Kidney (tissue), 13 donors: ENCODE measurements at regions not wholly inside any gene's neighbourhood (a gene's known extent, or its start where the extent isn't known, plus 50 kb on each side); places are given as distances from the start of the nearest gene placed in this dataset.

Experiments used
- DNase-seq, 5 donors: peaks; one replicate each; pipeline ENCODE4 v3.0.0-alpha.2; 2013 to 2020
- FAIRE-seq: peaks from 2 replicates; lab custom pipeline; 2012; peaks lifted over from hg19 to GRCh38; lab: Jason Lieb, UNC
- H3K27ac ChIP-seq, 2 donors: one replicate each; pipeline ENCODE4 v1.7.0; 2013; ENCODE audit warnings: low read depth in 2 of 2, low read length in 2 of 2, inconsistent platforms in 1 of 2
- H3K27me3 ChIP-seq: one replicate; pipeline ENCODE4 v1.7.1; 2013; ENCODE audit warnings: low read length, inconsistent platforms; ENCODE audit not compliant: control insufficient read depth, insufficient read depth
- H3K36me3 ChIP-seq, 3 donors: one replicate each; pipeline versions ENCODE4 v1.7.0 to v1.7.1; 2013; ENCODE audit warnings: low read length in 3 of 3, control low read depth in 1 of 3, inconsistent platforms in 1 of 3; ENCODE audit not compliant: insufficient read depth in 3 of 3, control insufficient read depth in 2 of 3
- H3K4me1 ChIP-seq, 3 donors: one replicate each; pipeline versions ENCODE4 v1.7.0 to v1.7.1; 2013; ENCODE audit warnings: low read length in 3 of 3, inconsistent platforms in 1 of 3, low read depth in 1 of 3; ENCODE audit not compliant: control insufficient read depth in 2 of 3, insufficient read depth in 2 of 3
- H3K4me3 ChIP-seq, 3 donors: one replicate each; pipeline versions ENCODE4 v1.7.0 to v1.8.1; 2013; ENCODE audit warnings: low read length in 3 of 3, control low read depth in 1 of 3, inconsistent platforms in 1 of 3
- H3K9ac ChIP-seq, 3 donors: one replicate each; pipeline versions ENCODE4 v1.7.0 to v1.7.1; 2013; ENCODE audit warnings: low read length in 3 of 3, control low read depth in 1 of 3, inconsistent platforms in 1 of 3
- H3K9me3 ChIP-seq, 3 donors: one replicate each; pipeline versions ENCODE4 v1.7.0 to v1.7.1; 2013; ENCODE audit warnings: low read length in 3 of 3, control low read depth in 1 of 3, inconsistent platforms in 1 of 3; ENCODE audit not compliant: control insufficient read depth in 2 of 3, insufficient read depth in 1 of 3
- intact Hi-C: fragments of 100-400 bp; cut with DNase I; formaldehyde crosslinking; loops from one replicate; pipeline ENCODE4 v1.11.1; 2022
- TF ChIP-seq, protein P1 (sequence below): IDR thresholded peaks from 3 replicates; pipeline ENCODE4 v1.5.1; 2012; ENCODE audit warnings: mild to moderate bottlenecking, moderate library complexity, borderline replicate concordance; ENCODE audit not compliant: insufficient read depth; ENCODE audit errors: extremely low read depth
- donor health status: control.
- donor health status: control.
- donor health status: control.
- donor health status: control.
- donor health status: control.
- donor health status: DM: yes; HTN: yes; CAD: no.
- donor health status: Normal renal cell carcinoma (clear cell type).

DNA sequence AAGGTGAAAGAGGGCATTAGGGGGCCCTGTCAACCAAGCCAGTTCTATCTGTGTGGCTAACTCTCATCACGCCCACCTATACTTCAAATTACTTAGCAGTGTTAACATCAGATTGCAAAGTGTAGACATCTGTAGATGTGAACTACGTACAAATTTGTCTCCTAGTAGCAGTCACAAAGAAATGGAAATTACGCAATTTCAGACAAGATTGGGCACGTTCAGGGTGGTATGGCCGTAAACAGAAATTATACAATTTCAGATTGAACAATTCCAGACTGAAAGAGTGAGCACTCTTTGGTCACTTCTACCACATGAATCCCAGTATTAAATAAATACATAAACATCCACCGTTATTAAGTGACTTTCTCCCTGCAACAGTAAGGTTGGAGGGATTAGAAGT is 592.7 kb upstream of the PSMD7 start:
- no peaks in the 10 kb centered on the region for H3K27me3 ChIP-seq
- H3K9ac ChIP-seq: no peak overlapping the region
- FAIRE-seq (no peak), DNase-seq (no peak)
- H3K4me3 ChIP-seq: no peak overlapping the region
- no peaks in the 10 kb centered on the region for H3K4me1 ChIP-seq
- H3K27ac ChIP-seq: no peak overlapping the region
- no peaks in the 10 kb centered on the region for H3K36me3 ChIP-seq
- TF ChIP-seq, protein P1, sequence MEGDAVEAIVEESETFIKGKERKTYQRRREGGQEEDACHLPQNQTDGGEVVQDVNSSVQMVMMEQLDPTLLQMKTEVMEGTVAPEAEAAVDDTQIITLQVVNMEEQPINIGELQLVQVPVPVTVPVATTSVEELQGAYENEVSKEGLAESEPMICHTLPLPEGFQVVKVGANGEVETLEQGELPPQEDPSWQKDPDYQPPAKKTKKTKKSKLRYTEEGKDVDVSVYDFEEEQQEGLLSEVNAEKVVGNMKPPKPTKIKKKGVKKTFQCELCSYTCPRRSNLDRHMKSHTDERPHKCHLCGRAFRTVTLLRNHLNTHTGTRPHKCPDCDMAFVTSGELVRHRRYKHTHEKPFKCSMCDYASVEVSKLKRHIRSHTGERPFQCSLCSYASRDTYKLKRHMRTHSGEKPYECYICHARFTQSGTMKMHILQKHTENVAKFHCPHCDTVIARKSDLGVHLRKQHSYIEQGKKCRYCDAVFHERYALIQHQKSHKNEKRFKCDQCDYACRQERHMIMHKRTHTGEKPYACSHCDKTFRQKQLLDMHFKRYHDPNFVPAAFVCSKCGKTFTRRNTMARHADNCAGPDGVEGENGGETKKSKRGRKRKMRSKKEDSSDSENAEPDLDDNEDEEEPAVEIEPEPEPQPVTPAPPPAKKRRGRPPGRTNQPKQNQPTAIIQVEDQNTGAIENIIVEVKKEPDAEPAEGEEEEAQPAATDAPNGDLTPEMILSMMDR: no peak
- H3K9me3 ChIP-seq: no peaks in the 10 kb centered on the region
- intact Hi-C loops: no loop called here

DNA sequence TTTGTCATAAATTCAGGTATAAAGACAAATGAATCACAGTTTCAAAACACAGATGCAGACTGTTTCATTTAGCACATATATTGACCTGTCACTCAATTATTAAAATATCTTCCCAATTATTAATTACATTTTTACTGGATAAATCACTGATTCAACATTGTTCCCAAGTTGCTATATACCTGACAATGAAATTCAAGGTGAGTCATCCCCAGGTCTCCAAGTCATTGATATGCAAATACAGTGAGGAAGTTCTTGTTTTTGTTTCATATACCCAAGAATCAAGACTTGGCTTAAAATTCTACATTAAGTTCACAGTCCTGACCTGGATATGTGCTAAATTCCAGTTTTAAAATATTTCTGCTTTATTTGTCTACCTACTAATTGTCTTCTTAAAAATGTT is 599.3 kb upstream of the PSMD7 start:
- no peak for DNase-seq
- no peaks in the 10 kb centered on the region for H3K9me3 ChIP-seq
- no peaks in the 10 kb centered on the region for H3K27me3 ChIP-seq
- no peak overlapping the region for H3K4me3 ChIP-seq
- H3K27ac ChIP-seq: no peak overlapping the region
- no peaks in the 10 kb centered on the region for H3K36me3 ChIP-seq
- no peak for FAIRE-seq
- intact Hi-C loops: no loop called here
- no peak overlapping the region for H3K9ac ChIP-seq
- H3K4me1 ChIP-seq: no peaks in the 10 kb centered on the region
- TF ChIP-seq, protein P1: no peak

DNA sequence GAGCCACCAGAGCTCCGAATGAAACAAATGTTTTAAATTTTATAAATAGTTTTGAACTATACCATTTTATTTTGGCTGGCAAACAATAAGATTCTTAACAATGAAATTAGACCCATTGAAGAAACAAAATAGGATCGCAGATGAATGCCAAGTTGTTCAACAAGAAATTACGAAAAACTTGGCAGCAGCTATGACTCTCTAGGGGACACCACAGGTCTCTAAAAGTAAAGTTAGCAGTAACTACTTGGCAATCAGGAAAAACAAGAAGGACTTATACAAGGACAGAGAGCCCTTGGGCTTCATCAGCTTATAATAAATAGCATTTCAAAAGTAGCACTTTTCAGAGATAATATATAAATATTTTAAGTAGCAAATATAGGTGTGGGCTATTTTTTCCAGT is 603.8 kb upstream of the PSMD7 start:
- H3K9ac ChIP-seq: no peak overlapping the region
- no peak overlapping the region for H3K4me3 ChIP-seq
- H3K4me1 ChIP-seq: no peaks in the 10 kb centered on the region
- H3K27me3 ChIP-seq: no peaks in the 10 kb centered on the region
- TF ChIP-seq, protein P1: no peak
- intact Hi-C loops: no loop called here
- FAIRE-seq: no peak
- no peak overlapping the region for H3K27ac ChIP-seq
- DNase-seq: no peak
- no peaks in the 10 kb centered on the region for H3K36me3 ChIP-seq
- H3K9me3 ChIP-seq: no peaks in the 10 kb centered on the region

GRCh38 chr16:73683804-73684203 is 612.8 kb upstream of the PSMD7 start:
- TF ChIP-seq, protein P1: no peak
- Histone ChIP-seq H3K27ac (no peak overlapping the region), H3K36me3 (no peaks in the 10 kb centered on the region), H3K27me3 (no peaks in the 10 kb centered on the region), H3K4me1 (no peaks in the 10 kb centered on the region), H3K4me3 (no peak overlapping the region), H3K9ac (no peak overlapping the region), H3K9me3 (peaks cover 0 to 3% (median 3%) of the 10 kb centered on the region in 3 donors)
- intact Hi-C loops: no loop called here
- DNase-seq (no peak), FAIRE-seq (no peak)
